IPS DF 6.9 (cell line): ENCODE measurements at regions not wholly inside any gene's neighbourhood (a gene's known extent, or its start where the extent isn't known, plus 50 kb on each side); places are given as distances from the start of the nearest gene placed in this dataset.

Source experiments
- DNase-seq: peaks from one replicate; pipeline ENCODE4 v3.0.0-alpha.2; 2013; ENCODE audit warnings: low read depth, low spot score
- H3K27ac ChIP-seq: one replicate; pipeline ENCODE4 v1.5.1; 2013; ENCODE audit warnings: low read length, control low read depth
- H3K27me3 ChIP-seq: 2 replicates; pipeline ENCODE4 v1.6.1; 2013; ENCODE audit warnings: mild to moderate bottlenecking, low read length; ENCODE audit not compliant: control insufficient read depth, insufficient read depth
- H3K36me3 ChIP-seq: 2 replicates; pipeline ENCODE4 v1.6.1; 2013; ENCODE audit warnings: low read length; ENCODE audit not compliant: control insufficient read depth, insufficient read depth
- H3K4me1 ChIP-seq: 2 replicates; pipeline ENCODE4 v1.6.1; 2013; ENCODE audit warnings: low read length; ENCODE audit not compliant: control insufficient read depth, insufficient read depth
- H3K4me3 ChIP-seq: 2 replicates; pipeline ENCODE4 v1.5.1; 2013; ENCODE audit warnings: mild to moderate bottlenecking, low read length
- H3K9me3 ChIP-seq: 2 replicates; pipeline ENCODE4 v1.6.1; 2013; ENCODE audit warnings: low read length, inconsistent platforms; ENCODE audit not compliant: control insufficient read depth, insufficient read depth
- WGBS: extraction: QIAGEN DNeasy Blood & Tissue Kit; methylation state at CpG from one replicate; pipeline ENCODE4 v1.1.7; 2013; ENCODE audit warnings: mixed read lengths, missing lambda C conversion rate; ENCODE audit not compliant: insufficient read length, insufficient coverage; 5-methylcytosine and 5-hydroxymethylcytosine counted together

DNA sequence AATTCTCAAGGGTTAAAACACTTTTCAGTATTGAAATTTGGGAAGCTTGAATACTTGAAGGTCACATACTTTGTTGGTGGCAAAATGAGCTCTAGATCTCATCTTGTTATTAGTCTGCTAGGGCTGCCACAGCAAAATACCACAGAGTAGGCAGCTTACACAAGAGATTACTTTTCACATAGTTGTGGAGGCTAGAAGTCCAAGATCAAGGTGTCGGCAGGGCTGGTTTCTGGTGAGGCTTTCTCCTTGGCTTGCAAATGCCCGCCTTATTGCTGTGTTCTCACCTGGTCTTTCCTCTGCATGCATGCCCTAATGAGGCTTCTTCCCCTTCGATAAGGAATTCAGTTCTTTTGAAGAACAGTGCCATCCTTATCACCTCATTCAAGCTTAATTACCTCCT, 270.8 kb upstream of the ANKRD55 start:
- Histone ChIP-seq H3K36me3 (no peaks in the 10 kb centered on the region), H3K27ac (no peak overlapping the region), H3K9me3 (no peaks in the 10 kb centered on the region), H3K27me3 (no peaks in the 10 kb centered on the region), H3K4me1 (no peaks in the 10 kb centered on the region), H3K4me3 (no peak overlapping the region)
- no peak for DNase-seq
- WGBS = no CpG with 5 or more reads among the region's 3 CpGs

DNA sequence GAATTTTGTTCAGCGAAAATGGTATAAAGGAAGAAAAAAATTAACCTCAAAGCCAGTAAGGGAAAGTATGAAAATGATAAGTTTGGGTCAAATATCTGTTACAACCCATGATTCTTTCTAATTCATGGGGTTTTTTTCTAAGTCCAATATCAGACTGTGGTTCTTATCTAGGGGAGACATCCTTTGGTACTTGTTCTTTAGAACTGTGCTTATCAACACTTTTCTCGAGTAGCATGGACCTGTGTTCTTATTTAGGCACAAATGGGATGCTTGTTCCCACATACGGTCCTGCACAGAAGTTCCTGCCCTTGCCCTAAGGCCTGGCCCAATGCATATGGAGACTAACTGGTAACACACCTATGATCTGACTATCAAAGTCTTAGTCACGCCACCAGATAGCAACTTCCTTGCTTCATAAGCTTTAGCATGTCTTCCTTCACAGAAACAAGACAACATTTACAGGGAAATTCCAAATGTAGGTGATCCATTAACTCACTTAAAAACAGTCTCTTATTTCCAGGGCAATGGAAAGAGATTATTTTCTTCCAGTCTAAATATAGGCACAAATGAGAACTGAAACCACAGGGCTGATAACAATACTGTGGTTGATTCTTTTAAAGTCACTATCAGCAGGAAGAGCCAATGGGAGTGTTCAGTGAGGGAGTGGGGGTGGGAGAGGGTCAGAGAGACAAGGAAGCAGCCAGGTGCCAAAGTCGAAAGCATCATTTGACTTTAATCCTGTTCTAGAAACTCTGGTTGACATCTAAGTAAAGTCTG, 268.8 kb upstream of the ANKRD55 start:
- Histone ChIP-seq H3K27me3 (no peaks in the 10 kb centered on the region), H3K9me3 (no peaks in the 10 kb centered on the region), H3K4me1 (no peaks in the 10 kb centered on the region; the same call in 1 of the 2 replicates), H3K36me3 (no peaks in the 10 kb centered on the region), H3K27ac (no peak overlapping the region), H3K4me3 (no peak overlapping the region)
- no peak for DNase-seq
- no CpG with 5 or more reads among the region's 5 CpGs for WGBS

DNA sequence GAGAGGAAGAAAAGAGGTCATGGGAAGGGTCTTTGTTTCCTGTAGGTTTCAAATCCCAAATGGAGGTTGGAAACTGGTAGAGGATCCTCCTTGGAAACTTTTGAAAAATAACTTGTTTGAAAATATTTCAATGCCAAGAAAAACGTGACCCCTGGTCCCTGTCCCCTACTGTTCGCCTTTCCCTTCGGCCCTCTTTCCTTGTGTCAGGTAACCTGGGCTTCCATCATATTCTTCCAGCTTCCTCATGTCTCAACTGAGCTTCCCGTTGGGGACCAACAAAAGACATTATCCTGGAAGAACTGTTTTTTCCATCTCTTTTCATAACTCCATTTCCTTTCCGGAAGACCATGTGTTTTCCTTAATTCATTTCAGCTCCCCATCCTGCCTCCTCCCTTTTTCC, 266.8 kb upstream of the ANKRD55 start:
- Histone ChIP-seq H3K4me3 (no peak overlapping the region), H3K27me3 (no peaks in the 10 kb centered on the region), H3K27ac (no peak overlapping the region), H3K36me3 (no peaks in the 10 kb centered on the region), H3K9me3 (no peaks in the 10 kb centered on the region), H3K4me1 (no peaks in the 10 kb centered on the region; the same call in 1 of the 2 replicates)
- no peak for DNase-seq
- WGBS = no CpG with 5 or more reads among the region's 5 CpGs

- Histone ChIP-seq H3K4me3 (no peak overlapping the region), H3K4me1 (no peaks in the 10 kb centered on the region; the same call in 1 of the 2 replicates), H3K27ac (no peak overlapping the region), H3K36me3 (no peaks in the 10 kb centered on the region), H3K27me3 (no peaks in the 10 kb centered on the region), H3K9me3 (no peaks in the 10 kb centered on the region)
- WGBS = no CpG with 5 or more reads among the region's 4 CpGs
- no peak for DNase-seq
Observed at GRCh38 chr5:56499491-56499890, 266.4 kb upstream of the ANKRD55 start.

GRCh38 chr5:56498759-56499395, 265.7 kb upstream of the ANKRD55 start:
- H3K4me3 ChIP-seq = no peak overlapping the region
- H3K9me3 ChIP-seq = no peaks in the 10 kb centered on the region
- no CpG with 5 or more reads among the region's 24 CpGs for WGBS
- no peak overlapping the region for H3K27ac ChIP-seq
- no peak for DNase-seq
- no peaks in the 10 kb centered on the region for H3K36me3 ChIP-seq
- no peaks in the 10 kb centered on the region for H3K27me3 ChIP-seq
- H3K4me1 ChIP-seq = no peaks in the 10 kb centered on the region; the same call in 1 of the 2 replicates

DNA sequence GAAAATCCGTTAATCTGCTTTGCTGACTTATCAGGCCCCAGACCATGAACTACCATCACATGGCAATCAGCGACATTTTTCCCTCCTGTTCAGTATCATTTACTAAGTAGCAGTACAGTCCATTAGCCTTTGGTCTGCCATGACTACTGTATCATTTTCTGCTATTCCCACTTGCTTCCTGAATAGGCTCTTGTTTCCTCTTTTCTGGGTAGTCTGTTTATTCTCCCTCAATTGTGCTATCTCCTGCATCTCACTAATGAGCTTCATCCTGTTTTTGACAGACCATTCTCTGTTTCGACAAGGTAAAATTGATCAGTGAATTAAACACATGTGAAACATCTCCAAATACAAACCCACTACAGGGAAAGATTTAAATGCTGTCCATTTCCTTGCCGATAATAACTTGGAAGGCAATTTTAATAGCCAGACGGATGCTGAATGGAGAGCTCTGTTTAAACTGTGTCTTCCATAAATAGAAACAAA, 263.5 kb upstream of the ANKRD55 start:
- WGBS = no CpG with 5 or more reads among the region's 5 CpGs
- no peak for DNase-seq
- H3K4me1 ChIP-seq = no peaks in the 10 kb centered on the region; the same call in 1 of the 2 replicates
- no peak overlapping the region for H3K27ac ChIP-seq
- H3K9me3 ChIP-seq = no peaks in the 10 kb centered on the region
- no peaks in the 10 kb centered on the region for H3K36me3 ChIP-seq
- no peaks in the 10 kb centered on the region for H3K27me3 ChIP-seq
- H3K4me3 ChIP-seq = no peak overlapping the region

GRCh38 chr5:56494300-56494731, 261.2 kb upstream of the ANKRD55 start:
- no peaks in the 10 kb centered on the region for H3K9me3 ChIP-seq
- H3K27me3 ChIP-seq = no peaks in the 10 kb centered on the region
- H3K27ac ChIP-seq = no peak overlapping the region
- H3K36me3 ChIP-seq = no peaks in the 10 kb centered on the region
- H3K4me3 ChIP-seq = no peak overlapping the region
- WGBS = no CpG with 5 or more reads among the region's 7 CpGs
- no peak for DNase-seq
- no peaks in the 10 kb centered on the region; the same call in 1 of the 2 replicates for H3K4me1 ChIP-seq

DNA sequence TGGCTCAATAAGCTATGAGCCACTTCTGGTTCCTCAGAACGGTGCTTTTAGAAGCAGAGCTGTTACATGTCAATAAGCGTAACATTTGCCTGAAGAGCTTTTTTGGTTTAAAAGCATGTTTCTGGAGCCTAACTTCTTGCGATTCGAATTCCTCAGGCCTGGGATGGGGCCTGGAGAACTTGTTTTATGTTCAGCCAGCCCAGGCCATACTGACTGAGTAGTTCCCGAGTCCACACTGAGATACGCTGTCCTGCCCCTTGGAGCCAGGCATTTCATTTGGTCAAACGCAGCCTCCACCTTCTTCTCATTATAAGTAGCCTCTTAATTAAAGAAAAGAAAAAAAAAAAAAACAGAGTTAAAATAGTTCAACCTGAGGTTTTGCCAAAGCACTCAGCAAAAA, 260.6 kb upstream of the ANKRD55 start:
- H3K27ac ChIP-seq = no peak overlapping the region
- DNase-seq = no peak
- no CpG with 5 or more reads among the region's 7 CpGs for WGBS
- H3K4me1 ChIP-seq = no peaks in the 10 kb centered on the region; the same call in 1 of the 2 replicates
- no peaks in the 10 kb centered on the region for H3K27me3 ChIP-seq
- no peak overlapping the region for H3K4me3 ChIP-seq
- no peaks in the 10 kb centered on the region for H3K9me3 ChIP-seq
- no peaks in the 10 kb centered on the region for H3K36me3 ChIP-seq

- no peak for DNase-seq
- WGBS = no CpG with 5 or more reads among the region's 6 CpGs
- Histone ChIP-seq H3K4me3 (no peak overlapping the region), H3K36me3 (no peaks in the 10 kb centered on the region), H3K27ac (no peak overlapping the region), H3K9me3 (no peaks in the 10 kb centered on the region), H3K4me1 (no peaks in the 10 kb centered on the region), H3K27me3 (no peaks in the 10 kb centered on the region)
Observed at GRCh38 chr5:56493308-56493707, 260.2 kb upstream of the ANKRD55 start.

- Histone ChIP-seq H3K27ac (no peak overlapping the region), H3K27me3 (no peaks in the 10 kb centered on the region), H3K4me1 (no peaks in the 10 kb centered on the region), H3K9me3 (no peaks in the 10 kb centered on the region), H3K36me3 (no peaks in the 10 kb centered on the region; the same call in 1 of the 2 replicates), H3K4me3 (no peak overlapping the region)
- no peak for DNase-seq
- no CpG with 5 or more reads among the region's 5 CpGs for WGBS
Observed at GRCh38 chr5:56492812-56493211, 259.7 kb upstream of the ANKRD55 start.
